GM18526 (cell line): ENCODE measurements at regions not wholly inside any gene's neighbourhood (a gene's known extent, or its start where the extent isn't known, plus 50 kb on each side); places are given as distances from the start of the nearest gene placed in this dataset.

Experiments used
- POLR2A ChIP-seq: IDR thresholded peaks from 3 replicates; pipeline ENCODE4 v1.6.1; 2011; ENCODE audit not compliant: insufficient read length; ENCODE audit errors: extremely low read depth

GRCh38 chr21:24861471-24861870, 745.8 kb downstream of the MRPL39 start:
- TF ChIP-seq POLR2A, result no peak

DNA sequence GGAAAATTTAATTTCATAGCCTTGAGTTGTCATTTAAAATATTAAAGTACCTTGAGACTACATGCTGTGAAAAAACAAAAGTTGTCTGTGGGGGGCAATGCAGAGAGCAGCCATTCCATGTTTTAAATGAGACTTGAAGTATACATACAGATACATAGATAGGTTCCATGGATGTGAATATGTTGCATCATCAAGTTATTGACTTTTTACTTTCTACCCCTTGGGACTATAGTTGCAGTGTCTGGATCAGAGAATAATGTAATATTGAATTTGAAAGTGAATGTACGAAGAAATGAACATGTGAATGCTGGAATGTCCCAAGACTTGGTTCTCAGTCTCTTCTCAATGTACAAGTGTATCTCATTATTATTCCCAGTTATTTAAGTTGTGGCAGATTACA, 751.0 kb downstream of the MRPL39 start:
- TF ChIP-seq POLR2A, result no peak

DNA sequence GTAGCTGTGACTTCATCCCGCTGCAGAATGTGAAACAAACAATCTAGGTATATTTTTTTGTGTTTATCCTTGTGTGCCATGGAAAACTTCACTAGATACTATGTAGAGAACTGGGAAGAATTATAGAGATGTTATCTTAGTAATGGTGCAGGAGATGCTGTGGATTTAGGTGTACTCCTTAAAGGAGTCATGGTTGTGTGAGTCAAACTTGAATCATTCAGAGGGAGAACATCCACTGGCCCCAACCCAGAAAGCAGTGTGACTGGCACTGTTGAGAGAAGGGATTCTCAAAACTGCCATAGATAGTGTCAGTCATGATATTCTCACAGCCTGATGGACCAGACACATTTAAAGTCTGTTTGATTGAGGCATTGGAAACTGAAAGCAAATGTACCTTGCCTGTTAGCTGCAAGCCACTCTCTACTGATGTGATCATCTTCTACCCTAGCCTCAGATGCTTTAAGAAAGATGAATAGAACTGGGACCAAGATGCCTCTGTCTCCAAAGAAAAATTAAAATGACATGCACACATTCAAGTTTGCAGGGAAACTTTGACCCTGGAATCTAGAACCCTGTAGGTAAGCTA, 754.6 kb downstream of the MRPL39 start:
- no peak for TF ChIP-seq POLR2A

- no peak for TF ChIP-seq POLR2A
Observed at GRCh38 chr21:24850121-24850520, 757.2 kb downstream of the MRPL39 start.

GRCh38 chr21:24844671-24845070, 762.6 kb downstream of the MRPL39 start:
- no peak for TF ChIP-seq POLR2A

DNA sequence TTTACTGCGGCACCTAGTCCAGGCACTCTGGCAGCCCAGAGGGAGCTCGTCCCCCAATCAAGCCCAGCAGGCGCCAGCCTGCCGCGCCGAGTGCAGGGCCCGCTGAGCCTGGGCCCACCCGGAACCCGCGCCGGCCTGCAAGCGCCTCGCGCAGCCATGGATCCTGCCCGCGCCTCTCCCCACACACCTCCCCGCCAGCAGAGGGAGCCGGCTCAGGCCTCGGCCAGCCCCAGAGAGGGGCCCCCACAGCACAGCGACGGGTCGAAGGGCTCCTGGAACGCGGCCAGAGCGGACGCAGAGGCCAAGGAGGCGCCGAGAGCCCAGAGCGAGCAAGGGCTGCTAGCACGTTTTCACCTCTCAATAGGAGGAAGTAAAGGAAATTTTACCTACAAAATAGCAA, 767.0 kb downstream of the MRPL39 start:
- TF ChIP-seq POLR2A, result no peak

DNA sequence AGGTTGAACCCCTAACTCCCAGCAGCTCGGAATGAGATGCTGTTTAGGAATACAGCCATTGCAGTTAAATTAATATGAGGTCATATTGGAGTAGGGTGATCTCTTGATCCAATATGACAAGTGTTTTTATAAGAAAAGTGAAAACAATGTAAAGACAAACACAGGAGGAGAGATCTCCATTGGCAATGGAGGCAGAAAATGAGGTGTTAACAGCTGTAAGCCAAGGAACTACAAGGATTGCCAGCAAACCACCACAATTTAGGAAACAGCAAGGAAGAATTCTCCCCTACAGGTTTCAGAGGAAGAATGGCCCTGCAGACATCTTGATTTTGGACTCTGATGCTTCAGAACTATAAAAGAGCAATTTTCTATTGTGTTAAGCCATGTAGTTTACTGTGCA, 774.3 kb downstream of the MRPL39 start:
- no peak for TF ChIP-seq POLR2A

DNA sequence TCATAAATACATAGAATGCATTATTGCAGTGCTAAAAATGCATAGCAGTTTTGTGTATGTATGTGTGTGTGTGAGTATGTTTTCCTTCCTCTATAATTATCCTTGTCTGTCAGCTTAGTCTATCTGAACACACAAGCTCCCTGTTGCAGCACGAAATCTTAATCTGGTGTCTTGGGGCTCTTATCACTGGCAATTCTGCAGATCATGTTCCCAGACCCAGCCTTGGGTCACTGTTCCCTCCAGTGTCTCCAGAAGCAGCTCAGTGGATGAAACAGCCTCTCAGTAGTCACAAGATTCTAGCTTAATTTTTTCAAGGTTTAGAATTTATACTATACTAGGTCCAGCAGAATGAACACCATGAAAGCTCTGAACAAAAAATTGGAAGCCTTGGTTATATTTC, 777.9 kb downstream of the MRPL39 start:
- no peak for TF ChIP-seq POLR2A

GRCh38 chr21:24826822-24827221, 780.5 kb downstream of the MRPL39 start:
- TF ChIP-seq POLR2A, result no peak

DNA sequence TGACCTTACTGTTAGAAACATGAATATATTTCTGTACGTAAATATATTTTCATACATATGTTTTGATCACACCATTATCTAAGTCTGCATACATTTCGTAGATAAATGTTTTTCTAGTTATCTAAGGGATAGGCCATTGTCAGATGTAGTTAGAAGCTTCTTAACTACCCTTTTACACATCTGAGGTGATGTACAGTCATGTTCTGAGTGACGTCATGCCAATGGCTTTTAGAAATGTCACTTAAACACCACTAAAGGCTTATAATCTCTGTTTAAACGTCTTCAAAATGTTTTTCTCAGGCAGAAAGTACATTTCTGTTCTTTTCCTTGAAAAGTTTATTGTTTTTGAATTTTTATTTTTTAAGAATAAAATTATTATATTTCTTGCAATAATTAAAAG, 781.9 kb downstream of the MRPL39 start:
- TF ChIP-seq POLR2A, result no peak

DNA sequence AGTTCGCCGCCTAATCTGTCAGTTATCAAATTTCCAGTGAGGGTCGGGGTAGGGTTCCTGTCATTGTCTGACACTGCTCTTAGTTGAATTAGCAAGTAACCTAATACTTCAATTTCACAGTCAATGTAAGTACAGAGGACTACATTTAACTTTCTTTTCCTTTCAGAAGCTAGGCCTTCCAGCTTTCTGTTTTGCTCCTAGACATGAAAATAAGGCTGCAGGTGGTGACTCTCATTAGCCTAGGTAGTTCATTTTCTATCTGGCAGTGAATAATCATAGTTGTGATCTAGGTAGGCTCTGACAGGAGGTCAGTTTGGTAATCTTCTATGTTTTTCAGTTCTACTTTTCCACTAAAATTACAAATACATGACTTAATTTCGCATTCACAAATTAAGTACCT, 783.1 kb downstream of the MRPL39 start:
- TF ChIP-seq POLR2A, result no peak

DNA sequence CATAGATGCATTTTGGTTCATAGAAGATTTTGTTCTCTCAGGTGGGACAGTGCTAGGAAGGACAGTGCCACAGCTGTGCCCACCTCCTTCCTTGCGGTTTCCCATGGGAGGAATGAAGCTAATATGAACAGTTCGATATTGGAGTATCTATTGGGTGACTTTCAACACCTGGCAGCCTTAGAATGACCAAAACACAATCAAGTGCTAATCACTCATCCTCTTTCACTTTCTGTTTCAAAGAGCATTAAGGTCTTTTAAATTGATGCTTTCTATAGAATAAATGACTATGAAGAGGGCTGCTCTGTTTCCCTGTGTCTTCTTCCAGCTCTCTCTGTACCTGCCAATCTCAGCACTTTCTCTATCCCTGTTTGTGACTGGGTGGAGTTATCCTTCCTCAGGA, 784.0 kb downstream of the MRPL39 start:
- TF ChIP-seq POLR2A, result no peak

DNA sequence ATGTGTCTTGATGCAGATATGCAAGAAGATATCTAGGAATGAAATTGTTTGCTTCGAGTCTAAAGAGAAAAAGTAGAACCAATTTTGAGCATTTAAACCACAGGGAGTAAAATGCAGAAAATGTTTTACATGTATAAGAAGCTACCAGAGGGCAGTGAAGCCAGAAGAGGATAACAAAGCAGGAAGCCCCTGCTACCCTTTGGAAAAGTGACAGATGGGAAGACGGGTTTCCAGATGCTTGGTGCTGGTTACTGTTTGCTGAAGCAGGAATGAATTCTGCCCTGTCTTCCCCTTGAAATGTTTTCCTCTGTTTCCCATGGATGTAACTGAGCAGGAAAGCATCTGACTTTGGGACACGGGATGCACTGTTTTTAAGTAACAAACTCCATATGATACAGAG, 822.2 kb downstream of the MRPL39 start:
- TF ChIP-seq POLR2A, result no peak

DNA sequence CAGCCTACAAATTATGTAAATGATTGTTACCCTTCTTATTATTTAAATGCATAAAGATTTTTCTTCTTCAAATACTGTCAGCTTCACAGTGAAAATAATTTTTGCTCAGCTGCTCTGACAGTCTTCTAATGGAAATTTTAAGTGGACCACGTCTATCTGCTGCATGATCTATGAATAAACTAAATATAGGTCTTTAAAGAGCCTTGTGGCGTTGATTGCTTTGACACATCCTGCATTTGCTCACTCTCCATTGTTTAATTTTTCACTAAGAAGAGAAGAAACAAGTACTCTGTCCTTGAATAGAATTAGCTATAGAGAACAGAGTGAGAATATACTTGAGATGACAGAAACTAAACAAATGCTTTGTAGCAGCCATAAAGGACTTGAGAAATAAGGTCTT, 826.1 kb downstream of the MRPL39 start:
- TF ChIP-seq POLR2A, result no peak

GRCh38 chr21:24759348-24760075, 847.8 kb downstream of the MRPL39 start:
- TF ChIP-seq POLR2A, result no peak

DNA sequence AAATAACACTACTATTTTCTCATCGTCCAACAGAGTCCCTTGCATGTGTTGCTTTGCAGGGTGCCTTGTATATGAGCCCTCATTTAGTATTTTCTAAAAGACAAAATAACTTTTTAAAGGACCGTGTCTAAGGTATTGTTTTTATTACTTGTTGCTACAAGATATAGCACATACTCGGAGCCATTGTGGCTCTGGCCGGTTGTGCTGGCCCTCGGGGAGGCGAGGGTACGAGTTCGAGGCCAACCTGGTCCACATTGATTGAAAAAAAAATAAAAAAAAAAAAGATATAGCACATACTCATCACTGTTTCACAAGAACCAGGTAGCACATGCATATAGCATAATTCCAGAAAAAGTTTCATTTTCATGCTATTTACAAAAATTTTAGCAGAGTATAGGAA, 869.2 kb downstream of the MRPL39 start:
- no peak for TF ChIP-seq POLR2A

DNA sequence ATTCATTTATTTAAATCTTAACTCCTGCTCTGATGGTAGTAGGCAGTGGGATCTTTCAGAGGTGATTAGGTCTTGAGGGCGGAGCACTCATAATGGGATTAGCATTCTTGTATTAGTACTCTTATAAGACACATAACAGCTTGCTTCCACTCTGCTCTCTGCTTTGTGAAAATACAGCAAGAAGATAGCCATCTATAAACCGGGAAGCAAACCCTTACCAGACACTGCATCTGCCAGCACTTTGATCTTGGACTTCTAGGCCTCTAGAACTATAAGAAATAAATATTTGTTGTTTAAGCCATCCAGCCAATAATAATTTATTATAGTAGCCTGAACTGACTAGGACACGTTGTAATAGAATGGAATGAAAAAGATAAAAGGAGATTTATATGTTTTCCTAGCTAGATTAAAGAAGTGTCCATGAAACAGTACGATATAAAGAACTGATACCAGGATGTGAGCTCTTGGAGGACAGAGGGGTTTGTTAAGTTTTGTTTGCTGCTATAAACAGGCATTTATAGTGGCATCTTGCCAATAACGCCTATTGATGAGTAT, 869.9 kb downstream of the MRPL39 start:
- TF ChIP-seq POLR2A, result no peak
